OCI-LY1 (cell line): ENCODE measurements at regions not wholly inside any gene's neighbourhood (a gene's known extent, or its start where the extent isn't known, plus 50 kb on each side); places are given as distances from the start of the nearest gene placed in this dataset.
"Not testable (repeated sequence)": the region's sequence is repeated elsewhere in the genome, so short reads cannot be mapped to it uniquely, and the experiment has no call there.

Experiments used
- H2AFZ ChIP-seq: fragments of 200-600 bp; sonication (generic), shearing (Covaris generic); 2 replicates; pipeline ENCODE4 v1.6.0; 2014; ENCODE audit warnings: antibody characterized with exemption, mild to moderate bottlenecking, low read length
- H3F3A ChIP-seq: fragments of 200-600 bp; sonication (generic), shearing (Covaris generic); 2 replicates; pipeline ENCODE4 v1.6.0; 2014; ENCODE audit warnings: mild to moderate bottlenecking, antibody characterized with exemption, low read length, moderate library complexity; ENCODE audit not compliant: insufficient read depth
- H3K27ac ChIP-seq: fragments of 200-600 bp; sonication (generic); 2 replicates; pipeline ENCODE4 v1.5.1; 2014; ENCODE audit warnings: low read length, mixed run types, mild to moderate bottlenecking, low read depth; ENCODE audit not compliant: poor library complexity, severe bottlenecking
- H3K27me3 ChIP-seq: fragments of 200-600 bp; sonication (generic); 2 replicates; pipeline ENCODE4 v1.6.0; 2014; ENCODE audit warnings: antibody characterized with exemption, mild to moderate bottlenecking, low read length, moderate library complexity; ENCODE audit not compliant: insufficient read depth
- H3K36me3 ChIP-seq: fragments of 200-600 bp; sonication (generic); 2 replicates; pipeline ENCODE4 v1.6.1; 2014; ENCODE audit warnings: mild to moderate bottlenecking, antibody characterized with exemption, low read length, moderate library complexity, mixed read lengths; ENCODE audit not compliant: insufficient read depth
- H3K4me1 ChIP-seq: fragments of 200-600 bp; sonication (generic); 2 replicates; pipeline ENCODE4 v1.5.1; 2014; ENCODE audit warnings: mild to moderate bottlenecking, low read length, moderate library complexity; ENCODE audit not compliant: insufficient read depth, severe bottlenecking
- H3K4me2 ChIP-seq: fragments of 200-600 bp; sonication (generic), shearing (Covaris generic); 2 replicates; pipeline ENCODE4 v1.6.1; 2014; ENCODE audit warnings: low read length
- H3K4me3 ChIP-seq: fragments of 200-600 bp; sonication (generic); 2 replicates; pipeline ENCODE4 v1.5.1; 2014; ENCODE audit warnings: low read length, low read depth, mild to moderate bottlenecking, mixed read lengths; ENCODE audit not compliant: poor library complexity, severe bottlenecking
- H3K79me2 ChIP-seq: fragments of 200-600 bp; shearing (Covaris generic); 2 replicates; pipeline ENCODE4 v1.6.1; 2016; ENCODE audit warnings: mixed run types, low read length, mixed read lengths; ENCODE audit not compliant: insufficient read depth
- H3K9ac ChIP-seq: fragments of 200-600 bp; sonication (generic), shearing (Covaris generic); 2 replicates; pipeline ENCODE4 v1.6.1; 2014; ENCODE audit warnings: mild to moderate bottlenecking, low read length, mixed read lengths
- H3K9me2 ChIP-seq: fragments of 200-600 bp; sonication (generic), shearing (Covaris generic); 2 replicates; pipeline ENCODE4 v1.6.1; 2014; ENCODE audit warnings: low read depth, mild to moderate bottlenecking, low read length, mixed read lengths
- H3K9me3 ChIP-seq: fragments of 200-600 bp; shearing (Covaris generic); 2 replicates; pipeline ENCODE4 v1.6.1; 2014; ENCODE audit warnings: low read length, mixed read lengths
- H4K20me1 ChIP-seq: fragments of 200-600 bp; sonication (generic), shearing (Covaris generic); 2 replicates; pipeline ENCODE4 v1.6.0; 2016; ENCODE audit warnings: mild to moderate bottlenecking, low read length; ENCODE audit not compliant: insufficient read depth
- CTCF ChIP-seq: fragments of 200-600 bp; sonication (generic), shearing (Covaris generic); IDR thresholded peaks from 2 replicates; pipeline ENCODE4 v1.5.1; 2017; ENCODE audit warnings: mild to moderate bottlenecking, antibody characterized with exemption, low read length, moderate library complexity, mixed read lengths
- EZH2 ChIP-seq: fragments of 200-600 bp; sonication (generic), shearing (Covaris generic); IDR thresholded peaks from 2 replicates; pipeline ENCODE4 v1.8.0; 2017; ENCODE audit warnings: borderline replicate concordance, mixed run types, mild to moderate bottlenecking, antibody characterized with exemption, low read length, moderate library complexity, mixed read lengths

- Histone ChIP-seq H3K9me3 (no peaks in the 10 kb centered on the region), H3K9me2 (no peaks in the 10 kb centered on the region), H3K4me1 (no peaks in the 10 kb centered on the region), H3F3A (no peaks in the 10 kb centered on the region), H3K27me3 (no peaks in the 10 kb centered on the region), H2AFZ (no peak overlapping the region), H3K27ac (no peak overlapping the region), H3K9ac (no peak overlapping the region), H3K4me2 (no peak overlapping the region), H3K79me2 (no peaks in the 10 kb centered on the region), H4K20me1 (no peaks in the 10 kb centered on the region), H3K36me3 (no peaks in the 10 kb centered on the region), H3K4me3 (no peak overlapping the region)
- TF ChIP-seq EZH2 (no peak), CTCF (no peak)
Observed at GRCh38 chr1:5768014-5768413, 224.2 kb downstream of the NPHP4 start.

GRCh38 chr1:5766996-5767395, 225.2 kb downstream of the NPHP4 start:
- H3K27me3 ChIP-seq, H3K9me3 ChIP-seq, H2AFZ ChIP-seq, H3F3A ChIP-seq, H3K9me2 ChIP-seq, H3K4me3 ChIP-seq, H3K27ac ChIP-seq, H3K9ac ChIP-seq, H3K4me2 ChIP-seq, H3K4me1 ChIP-seq, H3K36me3 ChIP-seq, H3K79me2 ChIP-seq, H4K20me1 ChIP-seq: not testable (repeated sequence)

- Histone ChIP-seq H3F3A (no peaks in the 10 kb centered on the region), H2AFZ (no peak overlapping the region), H3K27me3 (peaks cover 9% of the 10 kb centered on the region; the same call in 1 of the 2 replicates), H3K27ac (no peak overlapping the region), H3K4me1 (no peaks in the 10 kb centered on the region), H3K9me2 (no peaks in the 10 kb centered on the region), H4K20me1 (no peaks in the 10 kb centered on the region), H3K4me2 (no peak overlapping the region), H3K9ac (no peak overlapping the region), H3K9me3 (no peaks in the 10 kb centered on the region), H3K4me3 (no peak overlapping the region), H3K36me3 (no peaks in the 10 kb centered on the region), H3K79me2 (no peaks in the 10 kb centered on the region)
- TF ChIP-seq EZH2, result no peak
- TF ChIP-seq CTCF, result no peak
Observed at GRCh38 chr1:5765997-5766913, 226.0 kb downstream of the NPHP4 start.

- peaks cover 9% of the 10 kb centered on the region; the same call in 1 of the 2 replicates for H3K27me3 ChIP-seq
Observed at GRCh38 chr1:5765483-5765882, 226.7 kb downstream of the NPHP4 start.

More at GRCh38 chr1:5765483-5765882, 226.7 kb downstream of the NPHP4 start:
- no peaks in the 10 kb centered on the region for H3F3A ChIP-seq
- H3K4me2 ChIP-seq, result no peak overlapping the region
- H3K4me1 ChIP-seq, result no peaks in the 10 kb centered on the region
- no peak for TF ChIP-seq EZH2
- no peak for TF ChIP-seq CTCF
- no peaks in the 10 kb centered on the region for H3K9me3 ChIP-seq
- no peaks in the 10 kb centered on the region for H4K20me1 ChIP-seq
- no peaks in the 10 kb centered on the region for H3K9me2 ChIP-seq
- H3K79me2 ChIP-seq, result no peaks in the 10 kb centered on the region
- no peak overlapping the region for H2AFZ ChIP-seq
- no peak overlapping the region for H3K9ac ChIP-seq
- no peak overlapping the region for H3K4me3 ChIP-seq
- H3K36me3 ChIP-seq, result no peaks in the 10 kb centered on the region
- H3K27ac ChIP-seq, result no peak overlapping the region
